HEK293 (cell line): ENCODE measurements at regions not wholly inside any gene's neighbourhood (a gene's known extent, or its start where the extent isn't known, plus 50 kb on each side); places are given as distances from the start of the nearest gene placed in this dataset.

Experiments
- CTCF ChIP-seq: fragments of 450-650 bp; formaldehyde crosslinking; IDR thresholded peaks from 2 replicates; pipeline ENCODE4 v1.5.1; 2016; ENCODE audit warnings: missing biosample characterization, missing genetic modification characterization
- PBX3 ChIP-seq: sonication (generic); formaldehyde crosslinking; IDR thresholded peaks from 2 replicates; pipeline ENCODE4 v1.8.1; 2022; ENCODE audit warnings: mild to moderate bottlenecking, moderate library complexity, missing genetic modification reagents
- REST ChIP-seq: fragments of 450-650 bp; formaldehyde crosslinking; IDR thresholded peaks from 2 replicates; pipeline ENCODE4 v1.5.1; 2016; ENCODE audit warnings: missing biosample characterization, missing genetic modification characterization
- ZBTB49 ChIP-seq: fragments of 450-650 bp; formaldehyde crosslinking; IDR thresholded peaks from 2 replicates; pipeline ENCODE4 v1.5.1; 2016; ENCODE audit warnings: missing biosample characterization, missing genetic modification characterization, low read depth
- ZNF114 ChIP-seq: fragments of 450-650 bp; formaldehyde crosslinking; IDR thresholded peaks from 2 replicates; pipeline ENCODE4 v1.5.0; 2017; ENCODE audit warnings: missing biosample characterization, missing genetic modification characterization
- ZNF121 ChIP-seq: fragments of 450-650 bp; formaldehyde crosslinking; IDR thresholded peaks from 2 replicates; pipeline ENCODE4 v1.5.1; 2016; ENCODE audit warnings: missing biosample characterization, missing genetic modification characterization
- ZNF223 ChIP-seq: fragments of 450-650 bp; formaldehyde crosslinking; IDR thresholded peaks from 2 replicates; pipeline ENCODE4 v1.5.1; 2016; ENCODE audit warnings: missing biosample characterization, missing genetic modification characterization
- ZNF366 ChIP-seq: fragments of 450-650 bp; formaldehyde crosslinking; conservative IDR thresholded peaks from 2 replicates; pipeline ENCODE4 v1.5.1; 2016; ENCODE audit warnings: missing biosample characterization, missing genetic modification characterization

- TF ChIP-seq CTCF (no peak), ZNF114 (tag by site-specific recombination) (no peak), PBX3 (CRISPR knock-in tag) (no peak), REST (tag by site-specific recombination) (no peak), ZNF366 (tag by site-specific recombination) (no peak), ZNF223 (tag by site-specific recombination) (no peak), ZBTB49 (no peak), ZNF121 (tag by site-specific recombination) (no peak)
These were observed 367.0 kb upstream of the FANCL start for GRCh38 chr2:58608146-58608545.
